HL-60 (cell line): ENCODE measurements at regions not wholly inside any gene's neighbourhood (a gene's known extent, or its start where the extent isn't known, plus 50 kb on each side); places are given as distances from the start of the nearest gene placed in this dataset.

Experiments
- DNase-seq, 2 experiments: peaks; one replicate each; pipeline ENCODE4 v3.0.0-alpha.2; 2010 to 2020; ENCODE audit warnings: low read depth in 1 of 2, low spot score in 1 of 2
- H3K27ac ChIP-seq: fragments of 250-450 bp; sonication (Bioruptor Pico); replicated peaks from 2 replicates; pipeline ENCODE4 v1.5.1; 2020; ENCODE audit warnings: mild to moderate bottlenecking, moderate library complexity
- H3K27me3 ChIP-seq: fragments of 250-450 bp; sonication (Bioruptor Pico); 2 replicates; pipeline ENCODE4 v1.5.1; 2021; ENCODE audit warnings: mild to moderate bottlenecking, moderate library complexity; ENCODE audit not compliant: insufficient read depth, poor library complexity, severe bottlenecking
- H3K4me3 ChIP-seq: replicated peaks from 2 replicates; pipeline ENCODE4 v1.5.1; 2011; ENCODE audit warnings: mild to moderate bottlenecking, control low read depth, low read length; ENCODE audit not compliant: insufficient read depth
- CTCF ChIP-seq: IDR thresholded peaks from one replicate; pipeline ENCODE4 v1.5.1; 2011; ENCODE audit warnings: low read length, control low read depth, inconsistent platforms; ENCODE audit not compliant: insufficient read depth
- GABPA ChIP-seq: IDR thresholded peaks from 2 replicates; pipeline ENCODE4 v1.6.1; 2012; ENCODE audit warnings: low read depth
- POLR2AphosphoS5 ChIP-seq: IDR thresholded peaks from 2 replicates; pipeline ENCODE4 v1.6.1; 2012; ENCODE audit warnings: low read depth
- REST ChIP-seq: IDR thresholded peaks from 2 replicates; pipeline ENCODE4 v1.6.1; 2012; ENCODE audit warnings: low read depth; ENCODE audit not compliant: insufficient replicate concordance
- SPI1 ChIP-seq: IDR thresholded peaks from 2 replicates; pipeline ENCODE4 v1.6.1; 2012; ENCODE audit warnings: low read depth, mild to moderate bottlenecking, borderline replicate concordance

- DNase-seq: no peak
- Histone ChIP-seq H3K4me3 (no peak overlapping the region), H3K27me3 (no peaks in the 10 kb centered on the region), H3K27ac (no peak overlapping the region)
- TF ChIP-seq CTCF (no peak), GABPA (no peak), POLR2AphosphoS5 (no peak), REST (no peak), SPI1 (no peak)
Observed at GRCh38 chr1:118504867-118505266, 319.8 kb upstream of the SPAG17 start.

GRCh38 chr1:118504221-118504644 is 319.2 kb upstream of the SPAG17 start:
- TF ChIP-seq GABPA (no peak), REST (no peak), SPI1 (no peak), POLR2AphosphoS5 (no peak), CTCF (no peak)
- Histone ChIP-seq H3K27me3 (no peaks in the 10 kb centered on the region), H3K4me3 (no peak overlapping the region), H3K27ac (no peak overlapping the region)
- no peak for DNase-seq

- DNase-seq: no peak
- Histone ChIP-seq H3K27ac (no peak overlapping the region), H3K27me3 (no peaks in the 10 kb centered on the region), H3K4me3 (no peak overlapping the region)
- TF ChIP-seq REST (no peak), GABPA (no peak)
Observed at GRCh38 chr1:118503752-118504151, 318.7 kb upstream of the SPAG17 start.

GRCh38 chr1:118494998-118495397 is 310.0 kb upstream of the SPAG17 start:
- Histone ChIP-seq H3K4me3 (no peak overlapping the region), H3K27me3 (no peaks in the 10 kb centered on the region), H3K27ac (no peak overlapping the region)
- TF ChIP-seq REST: no peak
- TF ChIP-seq SPI1: no peak
- TF ChIP-seq POLR2AphosphoS5: no peak
- TF ChIP-seq GABPA: no peak
- no peak for TF ChIP-seq CTCF
- no peak for DNase-seq
